ENCODE measurements at regions not wholly inside any gene's neighbourhood (a gene's known extent, or its start where the extent isn't known, plus 50 kb on each side); places are given as distances from the start of the nearest gene placed in this dataset.

DNA sequence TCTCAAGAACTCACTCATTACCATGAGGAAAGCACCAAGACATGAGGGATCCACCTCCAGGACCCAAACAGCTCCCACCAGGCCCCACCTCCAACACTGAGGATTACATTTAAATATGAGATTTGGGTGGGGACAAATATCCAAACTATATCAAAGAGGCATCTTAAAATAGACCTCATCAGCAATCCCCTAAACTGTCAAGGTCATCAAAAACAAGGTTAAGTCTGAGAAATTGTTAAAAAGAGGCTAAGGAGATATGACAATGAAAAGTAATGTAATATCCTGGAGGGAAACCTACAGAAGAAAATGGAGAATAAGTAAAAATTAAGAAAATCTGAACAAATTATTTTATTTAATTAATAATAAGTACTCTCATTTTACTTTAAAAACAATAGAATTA lies 922.3 kb downstream of the HACE1 start:
- ChIA-PET POLR2A (no interaction called here), CTCF (no interaction called here)
- Histone ChIP-seq H3K4me1 (ENCODE audit: control insufficient read depth, insufficient read depth, low read length) (no peaks in the 10 kb centered on the region), H3K36me3 (ENCODE audit: control insufficient read depth, insufficient read depth, low read length) (no peaks in the 10 kb centered on the region), H3K27me3 (ENCODE audit: control insufficient read depth, insufficient read depth, low read length) (no peaks in the 10 kb centered on the region), H3K9me3 (ENCODE audit: control insufficient read depth, insufficient read depth, low read depth, low read length) (no peaks in the 10 kb centered on the region), H3K27ac (ENCODE audit: low read length) (no peak overlapping the region), H3K4me3 (ENCODE audit: low read depth in 2 of 2, low read length in 2 of 2) (no peak overlapping the region)
- no peak for ATAC-seq
- in situ Hi-C loops (cut with HindIII; ENCODE audit: low pct_unique_long_range_greater_than_20kb, low sequenced_read_pairs) (no loop called here), intact Hi-C loops (cut with micrococcal nuclease; ENCODE audit: unreplicated experiment) (no loop called here)
- no peak for DNase-seq (ENCODE audit: low read depth, low spot score)
- TF ChIP-seq, protein P1, sequence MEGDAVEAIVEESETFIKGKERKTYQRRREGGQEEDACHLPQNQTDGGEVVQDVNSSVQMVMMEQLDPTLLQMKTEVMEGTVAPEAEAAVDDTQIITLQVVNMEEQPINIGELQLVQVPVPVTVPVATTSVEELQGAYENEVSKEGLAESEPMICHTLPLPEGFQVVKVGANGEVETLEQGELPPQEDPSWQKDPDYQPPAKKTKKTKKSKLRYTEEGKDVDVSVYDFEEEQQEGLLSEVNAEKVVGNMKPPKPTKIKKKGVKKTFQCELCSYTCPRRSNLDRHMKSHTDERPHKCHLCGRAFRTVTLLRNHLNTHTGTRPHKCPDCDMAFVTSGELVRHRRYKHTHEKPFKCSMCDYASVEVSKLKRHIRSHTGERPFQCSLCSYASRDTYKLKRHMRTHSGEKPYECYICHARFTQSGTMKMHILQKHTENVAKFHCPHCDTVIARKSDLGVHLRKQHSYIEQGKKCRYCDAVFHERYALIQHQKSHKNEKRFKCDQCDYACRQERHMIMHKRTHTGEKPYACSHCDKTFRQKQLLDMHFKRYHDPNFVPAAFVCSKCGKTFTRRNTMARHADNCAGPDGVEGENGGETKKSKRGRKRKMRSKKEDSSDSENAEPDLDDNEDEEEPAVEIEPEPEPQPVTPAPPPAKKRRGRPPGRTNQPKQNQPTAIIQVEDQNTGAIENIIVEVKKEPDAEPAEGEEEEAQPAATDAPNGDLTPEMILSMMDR (IDR thresholded peaks at IDR 0.05), result no peak
- TF ChIP-seq POLR2AphosphoS5 (IDR thresholded peaks at IDR 0.05; ENCODE audit: low read depth, low read length) (no peak), SIN3A (IDR thresholded peaks at IDR 0.05; ENCODE audit: borderline replicate concordance, insufficient read depth, low read depth, low read length) (no peak), TCF7L2 (IDR thresholded peaks at IDR 0.05; ENCODE audit: low read depth, low read length) (no peak)
- TF ChIP-seq, protein P2, sequence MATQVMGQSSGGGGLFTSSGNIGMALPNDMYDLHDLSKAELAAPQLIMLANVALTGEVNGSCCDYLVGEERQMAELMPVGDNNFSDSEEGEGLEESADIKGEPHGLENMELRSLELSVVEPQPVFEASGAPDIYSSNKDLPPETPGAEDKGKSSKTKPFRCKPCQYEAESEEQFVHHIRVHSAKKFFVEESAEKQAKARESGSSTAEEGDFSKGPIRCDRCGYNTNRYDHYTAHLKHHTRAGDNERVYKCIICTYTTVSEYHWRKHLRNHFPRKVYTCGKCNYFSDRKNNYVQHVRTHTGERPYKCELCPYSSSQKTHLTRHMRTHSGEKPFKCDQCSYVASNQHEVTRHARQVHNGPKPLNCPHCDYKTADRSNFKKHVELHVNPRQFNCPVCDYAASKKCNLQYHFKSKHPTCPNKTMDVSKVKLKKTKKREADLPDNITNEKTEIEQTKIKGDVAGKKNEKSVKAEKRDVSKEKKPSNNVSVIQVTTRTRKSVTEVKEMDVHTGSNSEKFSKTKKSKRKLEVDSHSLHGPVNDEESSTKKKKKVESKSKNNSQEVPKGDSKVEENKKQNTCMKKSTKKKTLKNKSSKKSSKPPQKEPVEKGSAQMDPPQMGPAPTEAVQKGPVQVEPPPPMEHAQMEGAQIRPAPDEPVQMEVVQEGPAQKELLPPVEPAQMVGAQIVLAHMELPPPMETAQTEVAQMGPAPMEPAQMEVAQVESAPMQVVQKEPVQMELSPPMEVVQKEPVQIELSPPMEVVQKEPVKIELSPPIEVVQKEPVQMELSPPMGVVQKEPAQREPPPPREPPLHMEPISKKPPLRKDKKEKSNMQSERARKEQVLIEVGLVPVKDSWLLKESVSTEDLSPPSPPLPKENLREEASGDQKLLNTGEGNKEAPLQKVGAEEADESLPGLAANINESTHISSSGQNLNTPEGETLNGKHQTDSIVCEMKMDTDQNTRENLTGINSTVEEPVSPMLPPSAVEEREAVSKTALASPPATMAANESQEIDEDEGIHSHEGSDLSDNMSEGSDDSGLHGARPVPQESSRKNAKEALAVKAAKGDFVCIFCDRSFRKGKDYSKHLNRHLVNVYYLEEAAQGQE (IDR thresholded peaks at IDR 0.05; ENCODE audit: insufficient read depth in 1 of 2, low read depth in 2 of 2, low read length in 1 of 2), result no peak
- no TSS peak for BruUV-seq (replicated peaks)

DNA sequence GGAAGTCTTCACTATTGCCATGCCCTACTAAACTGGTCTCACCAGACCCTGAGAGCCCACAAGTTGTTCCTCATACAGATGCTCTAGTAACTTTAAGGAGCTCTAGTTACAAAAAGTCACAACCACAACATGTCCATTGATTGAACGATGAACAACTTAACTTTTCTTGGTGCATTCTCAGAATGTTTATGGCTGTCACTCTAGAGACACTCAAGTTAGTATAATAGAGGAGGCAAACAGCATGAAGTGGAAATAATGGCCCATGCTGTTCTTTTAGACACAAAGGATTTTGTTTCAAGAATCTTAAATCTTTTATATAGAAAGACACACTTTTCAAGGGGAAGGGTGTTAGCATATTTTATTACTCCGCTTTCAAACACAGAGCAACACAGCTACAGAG lies 934.4 kb downstream of the HACE1 start:
- CTCF ChIA-PET, result no interaction called here
- Histone ChIP-seq H3K9me3 (ENCODE audit: control insufficient read depth, insufficient read depth, low read depth, low read length) (peaks cover 5% of the 10 kb centered on the region; the same call in 1 of the 2 replicates), H3K36me3 (ENCODE audit: control insufficient read depth, insufficient read depth, low read length) (no peaks in the 10 kb centered on the region), H3K4me1 (ENCODE audit: control insufficient read depth, insufficient read depth, low read length) (no peaks in the 10 kb centered on the region), H3K27me3 (ENCODE audit: control insufficient read depth, insufficient read depth, low read length) (no peaks in the 10 kb centered on the region), H3K4me3 (ENCODE audit: low read depth in 2 of 2, low read length in 2 of 2) (no peak overlapping the region), H3K27ac (ENCODE audit: low read length) (no peak overlapping the region)
- BruUV-seq (replicated peaks), result no TSS peak
- POLR2A ChIA-PET, result no interaction called here
- DNase-seq (ENCODE audit: low read depth, low spot score), result no peak
- intact Hi-C loops (cut with micrococcal nuclease; ENCODE audit: unreplicated experiment) (no loop called here), in situ Hi-C loops (cut with HindIII; ENCODE audit: low pct_unique_long_range_greater_than_20kb, low sequenced_read_pairs) (no loop called here)
- no peak for ATAC-seq
- TF ChIP-seq POLR2AphosphoS5 (IDR thresholded peaks at IDR 0.05; ENCODE audit: low read depth, low read length), result no peak
- TF ChIP-seq, protein P2 (IDR thresholded peaks at IDR 0.05; ENCODE audit: insufficient read depth in 1 of 2, low read depth in 2 of 2, low read length in 1 of 2), result no peak
- no peak for TF ChIP-seq SIN3A (IDR thresholded peaks at IDR 0.05; ENCODE audit: borderline replicate concordance, insufficient read depth, low read depth, low read length)
- TF ChIP-seq, protein P1 (IDR thresholded peaks at IDR 0.05), result no peak
- no peak for TF ChIP-seq TCF7L2 (IDR thresholded peaks at IDR 0.05; ENCODE audit: low read depth, low read length)

All from Panc1 (cell line).